ENCODE measurements at regions not wholly inside any gene's neighbourhood (a gene's known extent, or its start where the extent isn't known, plus 50 kb on each side); places are given as distances from the start of the nearest gene placed in this dataset.

DNA sequence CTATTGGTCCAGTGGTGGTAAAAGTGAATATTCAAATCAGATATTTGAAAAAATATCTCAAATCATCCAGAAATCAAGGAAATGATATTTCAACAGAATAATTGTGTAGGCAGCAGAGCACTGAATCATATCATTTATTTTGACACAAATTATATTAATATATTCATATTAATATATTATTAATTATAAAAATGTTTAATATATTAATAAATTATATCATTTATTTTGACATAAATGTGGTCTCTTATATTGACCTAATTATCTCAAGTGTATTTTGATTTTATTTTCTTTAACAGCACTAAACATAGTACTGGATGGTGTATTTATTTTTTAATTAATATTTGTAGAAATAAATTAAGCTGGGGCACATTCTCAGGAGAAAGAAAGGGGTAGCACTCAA is 257.7 kb upstream of the THBS1 start:
- no peaks in the 10 kb centered on the region for H3K79me2 ChIP-seq (ENCODE audit: low read length)
- no peaks in the 10 kb centered on the region for H3K36me3 ChIP-seq (replicated peaks; ENCODE audit: low read depth, low read length)
- no peak overlapping the region for H3K4me3 ChIP-seq (ENCODE audit: low read length)
- H4K20me1 ChIP-seq (ENCODE audit: insufficient read depth, low read length): no peaks in the 10 kb centered on the region
- peaks cover 17% of the 10 kb centered on the region for H3K4me1 ChIP-seq (ENCODE audit: low read length)
- no peak overlapping the region for H3K27ac ChIP-seq (ENCODE audit: low read length)
- TF ChIP-seq, protein P1, sequence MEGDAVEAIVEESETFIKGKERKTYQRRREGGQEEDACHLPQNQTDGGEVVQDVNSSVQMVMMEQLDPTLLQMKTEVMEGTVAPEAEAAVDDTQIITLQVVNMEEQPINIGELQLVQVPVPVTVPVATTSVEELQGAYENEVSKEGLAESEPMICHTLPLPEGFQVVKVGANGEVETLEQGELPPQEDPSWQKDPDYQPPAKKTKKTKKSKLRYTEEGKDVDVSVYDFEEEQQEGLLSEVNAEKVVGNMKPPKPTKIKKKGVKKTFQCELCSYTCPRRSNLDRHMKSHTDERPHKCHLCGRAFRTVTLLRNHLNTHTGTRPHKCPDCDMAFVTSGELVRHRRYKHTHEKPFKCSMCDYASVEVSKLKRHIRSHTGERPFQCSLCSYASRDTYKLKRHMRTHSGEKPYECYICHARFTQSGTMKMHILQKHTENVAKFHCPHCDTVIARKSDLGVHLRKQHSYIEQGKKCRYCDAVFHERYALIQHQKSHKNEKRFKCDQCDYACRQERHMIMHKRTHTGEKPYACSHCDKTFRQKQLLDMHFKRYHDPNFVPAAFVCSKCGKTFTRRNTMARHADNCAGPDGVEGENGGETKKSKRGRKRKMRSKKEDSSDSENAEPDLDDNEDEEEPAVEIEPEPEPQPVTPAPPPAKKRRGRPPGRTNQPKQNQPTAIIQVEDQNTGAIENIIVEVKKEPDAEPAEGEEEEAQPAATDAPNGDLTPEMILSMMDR (IDR thresholded peaks at IDR 0.05; ENCODE audit: low read depth, low read length): no peak
- no peak for TF ChIP-seq EZH2phosphoT487 (IDR thresholded peaks at IDR 0.05; ENCODE audit: low read depth)
- H2AFZ ChIP-seq (ENCODE audit: low read depth, low read length): no peak overlapping the region
- no peaks in the 10 kb centered on the region for H3K9me3 ChIP-seq (ENCODE audit: insufficient read depth, low read length)
- peaks cover 12% of the 10 kb centered on the region; the same call in 1 of the 2 replicates for H3K27me3 ChIP-seq (ENCODE audit: low read depth, low read length)
- H3K4me2 ChIP-seq (ENCODE audit: low read length): no peak overlapping the region
- H3K9ac ChIP-seq (ENCODE audit: low read length): no peak overlapping the region

DNA sequence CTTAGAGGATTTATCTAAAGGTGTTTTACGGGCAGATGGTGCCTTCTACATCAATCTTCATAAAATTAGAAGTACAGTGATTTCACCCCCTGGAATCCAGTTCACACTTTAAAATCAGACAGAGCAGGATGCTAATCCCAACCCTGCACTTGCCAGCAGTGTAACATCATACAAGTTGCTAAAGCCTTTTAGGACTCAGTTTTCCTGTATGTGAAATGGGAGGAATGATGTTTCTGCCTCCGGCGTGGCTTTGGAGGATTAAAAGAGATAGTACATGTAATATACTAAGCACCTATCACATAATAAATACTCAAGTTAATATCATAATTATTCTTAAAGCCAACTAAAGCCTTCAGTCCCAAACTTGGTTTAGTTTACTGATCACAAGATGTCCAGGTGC is 257.2 kb upstream of the THBS1 start:
- Histone ChIP-seq H3K4me1 (ENCODE audit: low read length) (peaks cover 17% of the 10 kb centered on the region), H3K27ac (ENCODE audit: low read length) (no peak overlapping the region), H3K9me3 (ENCODE audit: insufficient read depth, low read length) (no peaks in the 10 kb centered on the region)

DNA sequence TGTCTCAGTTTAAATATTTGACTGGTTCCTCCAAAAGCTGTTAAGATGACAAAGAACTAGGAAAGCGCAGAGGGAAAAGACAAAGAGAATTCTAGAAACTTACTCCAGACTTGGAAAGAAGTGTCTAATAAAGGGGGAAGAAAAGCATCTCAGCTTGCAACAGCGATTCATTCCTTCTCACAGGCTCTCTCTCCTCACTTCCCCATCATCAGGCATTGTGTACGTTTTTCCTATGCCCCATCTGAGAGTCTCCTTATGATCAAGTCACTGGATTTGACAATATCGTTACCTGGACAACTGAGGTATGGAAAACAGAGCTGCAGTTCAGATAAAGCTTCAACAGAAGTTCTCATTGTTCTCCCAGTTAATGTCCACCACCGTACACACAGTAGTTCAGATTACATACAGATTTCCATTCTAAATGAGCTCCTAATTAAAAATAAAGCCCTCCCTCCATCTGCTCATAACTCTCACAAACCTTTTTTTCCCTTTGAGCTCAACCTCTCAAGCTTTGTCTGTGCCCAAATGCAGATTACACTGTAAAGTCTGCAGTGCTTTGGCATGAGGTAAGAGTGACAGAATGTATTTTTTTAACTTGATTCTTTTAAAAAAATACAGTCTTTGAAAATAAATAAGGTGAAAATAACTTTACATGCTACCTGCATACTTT is 254.4 kb upstream of the THBS1 start:
- Histone ChIP-seq H3K36me3 (replicated peaks; ENCODE audit: low read depth, low read length) (no peaks in the 10 kb centered on the region), H3K79me2 (ENCODE audit: low read length) (no peaks in the 10 kb centered on the region), H3K4me2 (ENCODE audit: low read length) (peak overlapping the region; percentile 58), H3K9me3 (ENCODE audit: insufficient read depth, low read length) (no peaks in the 10 kb centered on the region), H4K20me1 (ENCODE audit: insufficient read depth, low read length) (no peaks in the 10 kb centered on the region), H3K27me3 (ENCODE audit: low read depth, low read length) (peaks cover 12% of the 10 kb centered on the region; the same call in 1 of the 2 replicates), H3K27ac (ENCODE audit: low read length) (no peak overlapping the region), H3K4me1 (ENCODE audit: low read length) (peaks cover 17% of the 10 kb centered on the region), H3K4me3 (ENCODE audit: low read length) (no peak overlapping the region), H3K9ac (ENCODE audit: low read length) (no peak overlapping the region), H2AFZ (ENCODE audit: low read depth, low read length) (peak overlapping the region; percentile 31; the same call in 1 of the 2 replicates)
- TF ChIP-seq, protein P1 (IDR thresholded peaks at IDR 0.05; ENCODE audit: low read depth, low read length): no peak
- TF ChIP-seq EZH2phosphoT487 (IDR thresholded peaks at IDR 0.05; ENCODE audit: low read depth): no peak

More for the DNA sequence above, 257.2 kb upstream of the THBS1 start:
- Histone ChIP-seq H2AFZ (ENCODE audit: low read depth, low read length) (no peak overlapping the region), H3K79me2 (ENCODE audit: low read length) (no peaks in the 10 kb centered on the region), H4K20me1 (ENCODE audit: insufficient read depth, low read length) (no peaks in the 10 kb centered on the region), H3K9ac (ENCODE audit: low read length) (no peak overlapping the region), H3K4me3 (ENCODE audit: low read length) (no peak overlapping the region), H3K27me3 (ENCODE audit: low read depth, low read length) (peaks cover 12% of the 10 kb centered on the region; the same call in 1 of the 2 replicates), H3K36me3 (replicated peaks; ENCODE audit: low read depth, low read length) (no peaks in the 10 kb centered on the region), H3K4me2 (ENCODE audit: low read length) (no peak overlapping the region)
- TF ChIP-seq, protein P1 (IDR thresholded peaks at IDR 0.05; ENCODE audit: low read depth, low read length): no peak
- TF ChIP-seq EZH2phosphoT487 (IDR thresholded peaks at IDR 0.05; ENCODE audit: low read depth): no peak

DNA sequence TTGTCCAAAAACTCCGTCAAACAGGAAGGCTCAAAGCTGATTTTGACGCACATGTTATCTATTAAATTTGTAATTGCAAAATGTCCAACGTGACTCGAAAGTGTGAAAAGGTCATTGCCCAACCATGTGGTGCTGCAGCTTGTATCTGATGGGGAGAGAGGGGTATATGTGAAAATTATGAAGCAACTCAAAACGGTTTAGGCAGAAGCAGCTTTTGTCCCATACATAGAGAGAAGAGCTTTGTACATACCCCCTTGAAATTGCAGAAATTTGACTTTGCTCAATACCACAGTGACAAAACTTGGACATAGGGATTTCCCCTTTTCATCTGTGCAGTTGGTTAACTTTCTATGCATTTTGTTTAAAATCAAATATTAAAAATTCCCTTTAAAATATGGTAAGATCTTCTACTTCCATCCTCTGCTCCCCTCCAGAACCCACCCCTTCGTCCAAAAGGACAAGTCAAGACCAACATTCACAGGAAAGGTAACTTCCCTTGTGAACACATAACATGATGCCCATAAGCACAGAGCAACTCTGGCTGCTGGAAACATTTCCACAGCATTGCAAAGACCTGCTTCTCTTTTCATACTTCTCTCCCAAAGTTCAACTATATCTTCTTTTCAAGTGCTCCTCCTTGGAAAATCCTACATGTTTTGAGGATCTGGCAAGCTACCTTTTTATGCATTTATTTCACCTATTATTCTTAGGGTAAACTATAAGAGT is 253.7 kb upstream of the THBS1 start:
- Histone ChIP-seq H3K9ac (ENCODE audit: low read length) (no peak overlapping the region), H3K4me3 (ENCODE audit: low read length) (no peak overlapping the region), H3K27ac (ENCODE audit: low read length) (no peak overlapping the region), H4K20me1 (ENCODE audit: insufficient read depth, low read length) (no peaks in the 10 kb centered on the region), H3K4me2 (ENCODE audit: low read length) (peak overlapping the region; percentile 58), H3K27me3 (ENCODE audit: low read depth, low read length) (peaks cover 12% of the 10 kb centered on the region; the same call in 1 of the 2 replicates), H3K36me3 (replicated peaks; ENCODE audit: low read depth, low read length) (no peaks in the 10 kb centered on the region), H3K4me1 (ENCODE audit: low read length) (peaks cover 17% of the 10 kb centered on the region), H3K9me3 (ENCODE audit: insufficient read depth, low read length) (no peaks in the 10 kb centered on the region), H3K79me2 (ENCODE audit: low read length) (no peaks in the 10 kb centered on the region), H2AFZ (ENCODE audit: low read depth, low read length) (peak overlapping the region; percentile 31; the same call in 1 of the 2 replicates)
- TF ChIP-seq, protein P1 (IDR thresholded peaks at IDR 0.05; ENCODE audit: low read depth, low read length): no peak
- TF ChIP-seq EZH2phosphoT487 (IDR thresholded peaks at IDR 0.05; ENCODE audit: low read depth): no peak

All from OCI-LY3 (cell line).